Neural cell (in vitro differentiated cells): ENCODE measurements at regions not wholly inside any gene's neighbourhood (a gene's known extent, or its start where the extent isn't known, plus 50 kb on each side); places are given as distances from the start of the nearest gene placed in this dataset.

Experiments
- H2AFZ ChIP-seq: fragments of 200-600, 300-800 bp; sonication (generic), shearing (Covaris generic); 2 replicates; pipeline ENCODE4 v1.6.0; 2014; ENCODE audit warnings: low read depth, mild to moderate bottlenecking, antibody characterized with exemption, low read length, moderate library complexity
- H3F3A ChIP-seq: fragments of 200-600 bp; shearing (Covaris generic); 2 replicates; pipeline ENCODE4 v1.6.1; 2016; ENCODE audit warnings: mild to moderate bottlenecking, moderate library complexity, mixed read lengths, antibody characterized with exemption, low read length; ENCODE audit not compliant: insufficient read depth, poor library complexity, severe bottlenecking
- H3K27ac ChIP-seq: fragments of 200-600, 300-800 bp; sonication (generic), shearing (Covaris generic); 2 replicates; pipeline ENCODE4 v1.5.1; 2014; ENCODE audit warnings: mild to moderate bottlenecking, low read length, moderate library complexity
- H3K27me3 ChIP-seq: fragments of 300-800, 200-600 bp; sonication (generic), shearing (Covaris generic); 2 replicates; pipeline ENCODE4 v1.6.0; 2014; ENCODE audit warnings: mild to moderate bottlenecking, low read depth, low read length, moderate library complexity; ENCODE audit not compliant: insufficient read depth
- H3K36me3 ChIP-seq: fragments of 300-800, 200-600 bp; sonication (generic), shearing (Covaris generic); 2 replicates; pipeline ENCODE4 v1.5.1; 2014; ENCODE audit warnings: mild to moderate bottlenecking, antibody characterized with exemption, low read length, moderate library complexity; ENCODE audit not compliant: insufficient read depth
- H3K4me2 ChIP-seq: fragments of 300-800, 200-600 bp; sonication (generic), shearing (Covaris generic); 2 replicates; pipeline ENCODE4 v1.6.0; 2014; ENCODE audit warnings: mild to moderate bottlenecking, low read length
- H3K4me3 ChIP-seq: fragments of 300-800, 200-600 bp; sonication (generic), shearing (Covaris generic); 2 replicates; pipeline ENCODE4 v1.5.1; 2014; ENCODE audit warnings: mild to moderate bottlenecking, low read length, moderate library complexity
- H3K79me2 ChIP-seq: fragments of 200-600 bp; shearing (Covaris generic); replicated peaks from 2 replicates; pipeline ENCODE4 v1.6.0; 2014; ENCODE audit warnings: mild to moderate bottlenecking, low read length, moderate library complexity; ENCODE audit not compliant: insufficient read depth
- H3K9ac ChIP-seq: fragments of 300-800, 200-600 bp; sonication (generic), shearing (Covaris generic); 2 replicates; pipeline ENCODE4 v1.6.1; 2016; ENCODE audit warnings: mild to moderate bottlenecking, low read length, mixed read lengths
- H3K9me2 ChIP-seq: fragments of 200-600 bp; shearing (Covaris generic); 2 replicates; pipeline ENCODE4 v1.6.1; 2016; ENCODE audit warnings: mild to moderate bottlenecking, low read length, mixed read lengths; ENCODE audit not compliant: insufficient read depth
- H3K9me3 ChIP-seq: fragments of 200-600, 300-800 bp; sonication (generic), shearing (Covaris generic); 2 replicates; pipeline ENCODE4 v1.6.1; 2016; ENCODE audit warnings: mild to moderate bottlenecking, mixed run types, low read length, moderate library complexity, mixed read lengths
- H4K20me1 ChIP-seq: fragments of 200-600 bp; shearing (Covaris generic); 2 replicates; pipeline ENCODE4 v1.6.1; 2016; ENCODE audit warnings: mild to moderate bottlenecking, mixed run types; ENCODE audit not compliant: insufficient read depth
- CTCF ChIP-seq: fragments of 450-650 bp; IDR thresholded peaks from 2 replicates; pipeline ENCODE4 v1.5.1; 2014; ENCODE audit warnings: antibody characterized with exemption, mild to moderate bottlenecking, moderate library complexity; ENCODE audit not compliant: poor library complexity, severe bottlenecking
- EP300 ChIP-seq: fragments of 450-650 bp; conservative IDR thresholded peaks from 2 replicates; pipeline ENCODE4 v1.6.1; 2014; ENCODE audit warnings: antibody characterized with exemption, mild to moderate bottlenecking, moderate library complexity; ENCODE audit not compliant: poor library complexity, severe bottlenecking
- EZH2 ChIP-seq: fragments of 200-600, 300-800 bp; shearing (Covaris generic), sonication (generic); IDR thresholded peaks from 2 replicates; pipeline ENCODE4 v1.6.1; 2014; ENCODE audit warnings: antibody characterized with exemption, low read length, borderline replicate concordance, mild to moderate bottlenecking; ENCODE audit not compliant: insufficient read depth, poor library complexity, severe bottlenecking
- MXI1 ChIP-seq: fragments of 450-650 bp; conservative IDR thresholded peaks from 2 replicates; pipeline ENCODE4 v1.6.1; 2014; ENCODE audit warnings: antibody characterized with exemption, mild to moderate bottlenecking; ENCODE audit not compliant: poor library complexity, severe bottlenecking
- POLR2AphosphoS5 ChIP-seq: IDR thresholded peaks from 2 replicates; pipeline ENCODE4 v1.6.1; 2012
- RAD21 ChIP-seq: fragments of 450-650 bp; conservative IDR thresholded peaks from 2 replicates; pipeline ENCODE4 v1.6.1; 2014; ENCODE audit warnings: antibody characterized with exemption, mild to moderate bottlenecking, moderate library complexity
- REST ChIP-seq: IDR thresholded peaks from 2 replicates; pipeline ENCODE4 v1.6.1; 2012; ENCODE audit warnings: borderline replicate concordance
- SMC3 ChIP-seq: fragments of 450-650 bp; conservative IDR thresholded peaks from 2 replicates; pipeline ENCODE4 v1.6.1; 2014; ENCODE audit warnings: antibody characterized with exemption, mild to moderate bottlenecking, moderate library complexity; ENCODE audit not compliant: poor library complexity
- TAF1 ChIP-seq: IDR thresholded peaks from 2 replicates; pipeline ENCODE4 v1.6.1; 2012; ENCODE audit warnings: low read depth

- no peaks in the 10 kb centered on the region for H3K36me3 ChIP-seq
- H3K9me2 ChIP-seq, result no peaks in the 10 kb centered on the region
- H3K27ac ChIP-seq, result no peak overlapping the region
- H3K9me3 ChIP-seq, result no peaks in the 10 kb centered on the region
- no peak overlapping the region for H3K4me2 ChIP-seq
- H3K9ac ChIP-seq, result no peak overlapping the region
- H3K27me3 ChIP-seq, result no peaks in the 10 kb centered on the region
- H2AFZ ChIP-seq, result no peak overlapping the region
- no peaks in the 10 kb centered on the region for H4K20me1 ChIP-seq
- no peaks in the 10 kb centered on the region for H3K79me2 ChIP-seq
- TF ChIP-seq POLR2AphosphoS5, result no peak
- TF ChIP-seq TAF1, result no peak
- TF ChIP-seq REST, result no peak
- no peak for TF ChIP-seq RAD21
- TF ChIP-seq EZH2, result no peak
- no peak for TF ChIP-seq MXI1
- TF ChIP-seq EP300, result no peak
- no peak for TF ChIP-seq CTCF
- TF ChIP-seq SMC3, result no peak
- no peaks in the 10 kb centered on the region for H3F3A ChIP-seq
- H3K4me3 ChIP-seq, result no peak overlapping the region
These were observed 347.5 kb downstream of the GPAM start for GRCh38 chr10:111836064-111836463.

- Histone ChIP-seq H3K79me2 (no peaks in the 10 kb centered on the region), H3K4me3 (no peak overlapping the region), H3F3A (no peaks in the 10 kb centered on the region), H3K36me3 (no peaks in the 10 kb centered on the region), H3K4me2 (no peak overlapping the region), H3K27ac (no peak overlapping the region), H3K9me2 (no peaks in the 10 kb centered on the region), H4K20me1 (no peaks in the 10 kb centered on the region), H3K27me3 (no peaks in the 10 kb centered on the region), H2AFZ (no peak overlapping the region), H3K9me3 (no peaks in the 10 kb centered on the region), H3K9ac (no peak overlapping the region)
- TF ChIP-seq REST (no peak), MXI1 (no peak), SMC3 (no peak), TAF1 (no peak), RAD21 (no peak)
These were observed 347.0 kb downstream of the GPAM start for GRCh38 chr10:111836571-111836970.
